Testis (tissue), 2 donors: ENCODE measurements at regions not wholly inside any gene's neighbourhood (a gene's known extent, or its start where the extent isn't known, plus 50 kb on each side); places are given as distances from the start of the nearest gene placed in this dataset.

Source experiments
- CTCF ChIP-seq, 3 experiments: fragments of 450-650 bp in 2 of 3; fragments of 200-600 bp in 1 of 3; sonication (generic) in 1 of 3; IDR thresholded peaks; one replicate each; pipeline ENCODE4 v1.5.1; 2016 to 2019; ENCODE audit warnings: antibody characterized with exemption in 3 of 3, mild to moderate bottlenecking in 2 of 3, moderate library complexity in 1 of 3
- POLR2A ChIP-seq: fragments of 450-650 bp; IDR thresholded peaks from one replicate; pipeline ENCODE4 v1.6.1; 2017; ENCODE audit warnings: antibody characterized with exemption, mild to moderate bottlenecking, moderate library complexity

GRCh38 chr14:87879389-87879788 is 113.6 kb downstream of the GALC start:
- TF ChIP-seq POLR2A (no peak), CTCF (IDR thresholded peaks at IDR 0.05) (no peak)
